Keratinocyte (primary cell): ENCODE measurements at regions not wholly inside any gene's neighbourhood (a gene's known extent, or its start where the extent isn't known, plus 50 kb on each side); places are given as distances from the start of the nearest gene placed in this dataset.

Source experiments
- EZH2 ChIP-seq: IDR thresholded peaks from one replicate; pipeline ENCODE4 v1.6.1; 2012; ENCODE audit warnings: inconsistent platforms, mild to moderate bottlenecking, low read length, moderate library complexity
- TF ChIP-seq, protein P1 (sequence below), 3 experiments: IDR thresholded peaks in 1 of 3; conservative IDR thresholded peaks in 1 of 3; optimal IDR thresholded peaks in 1 of 3; 2 replicates in 2 of 3; 3 replicates in 1 of 3; pipeline versions ENCODE3 to v1.5.1; 2011; ENCODE audit warnings: low read length in 3 of 3, mild to moderate bottlenecking in 3 of 3, moderate library complexity in 2 of 3, control low read depth in 1 of 3, inconsistent platforms in 1 of 3; ENCODE audit not compliant: insufficient read depth in 2 of 3; ENCODE audit errors: extremely low read depth in 1 of 3

DNA sequence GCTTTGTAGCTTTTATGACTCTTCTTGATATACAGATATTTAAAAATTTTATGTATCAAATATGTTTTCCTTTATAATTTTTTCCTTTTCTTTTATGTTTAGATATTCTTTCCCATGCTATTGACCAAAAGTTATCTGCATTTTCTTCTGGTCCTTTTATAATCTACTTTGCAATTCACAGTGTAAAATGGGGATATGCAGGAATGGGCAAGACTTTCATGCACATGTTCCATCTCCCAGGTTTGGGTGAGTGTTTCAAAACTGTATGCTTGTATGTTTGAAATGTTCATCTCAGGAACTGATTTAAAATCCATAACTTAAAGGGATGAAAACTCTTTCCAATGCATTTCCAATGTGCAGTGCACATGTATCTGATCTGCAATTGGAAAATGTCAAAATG, 199.9 kb downstream of the MEIS1 start:
- TF ChIP-seq, protein P1, sequence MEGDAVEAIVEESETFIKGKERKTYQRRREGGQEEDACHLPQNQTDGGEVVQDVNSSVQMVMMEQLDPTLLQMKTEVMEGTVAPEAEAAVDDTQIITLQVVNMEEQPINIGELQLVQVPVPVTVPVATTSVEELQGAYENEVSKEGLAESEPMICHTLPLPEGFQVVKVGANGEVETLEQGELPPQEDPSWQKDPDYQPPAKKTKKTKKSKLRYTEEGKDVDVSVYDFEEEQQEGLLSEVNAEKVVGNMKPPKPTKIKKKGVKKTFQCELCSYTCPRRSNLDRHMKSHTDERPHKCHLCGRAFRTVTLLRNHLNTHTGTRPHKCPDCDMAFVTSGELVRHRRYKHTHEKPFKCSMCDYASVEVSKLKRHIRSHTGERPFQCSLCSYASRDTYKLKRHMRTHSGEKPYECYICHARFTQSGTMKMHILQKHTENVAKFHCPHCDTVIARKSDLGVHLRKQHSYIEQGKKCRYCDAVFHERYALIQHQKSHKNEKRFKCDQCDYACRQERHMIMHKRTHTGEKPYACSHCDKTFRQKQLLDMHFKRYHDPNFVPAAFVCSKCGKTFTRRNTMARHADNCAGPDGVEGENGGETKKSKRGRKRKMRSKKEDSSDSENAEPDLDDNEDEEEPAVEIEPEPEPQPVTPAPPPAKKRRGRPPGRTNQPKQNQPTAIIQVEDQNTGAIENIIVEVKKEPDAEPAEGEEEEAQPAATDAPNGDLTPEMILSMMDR (optimal IDR thresholded peaks at IDR 0.05 in 1 of 3, IDR thresholded peaks at IDR 0.05 in 1 of 3, conservative IDR thresholded peaks at IDR 0.05 in 1 of 3; ENCODE audit: extremely low read depth in 1 of 3, insufficient read depth in 2 of 3, low read length in 3 of 3), result no peak
- no peak for TF ChIP-seq EZH2
